GM23248 (cell line): ENCODE measurements at regions not wholly inside any gene's neighbourhood (a gene's known extent, or its start where the extent isn't known, plus 50 kb on each side); places are given as distances from the start of the nearest gene placed in this dataset.
A peak's percentile ranks its signal among the peaks of the same experiment; 100 is the strongest.

Source experiments
- DNase-seq: peaks from one replicate; pipeline ENCODE4 v3.0.0-alpha.2; 2015
- H2AFZ ChIP-seq: fragments of 200-600 bp; sonication (generic); 2 replicates; pipeline ENCODE4 v1.6.1; 2016; ENCODE audit warnings: antibody characterized with exemption
- H3F3A ChIP-seq: fragments of 200-600 bp; sonication (generic); 2 replicates; pipeline ENCODE4 v1.6.1; 2016; ENCODE audit warnings: mild to moderate bottlenecking, antibody characterized with exemption, mixed run types; ENCODE audit not compliant: insufficient read depth
- H3K27ac ChIP-seq: fragments of 200-600 bp; sonication (generic); 2 replicates; pipeline ENCODE4 v1.5.1; 2016; ENCODE audit warnings: mild to moderate bottlenecking
- H3K27me3 ChIP-seq: fragments of 200-600 bp; sonication (generic); replicated peaks from 2 replicates; pipeline ENCODE4 v1.6.1; 2016; ENCODE audit warnings: mild to moderate bottlenecking; ENCODE audit not compliant: insufficient read depth
- H3K36me3 ChIP-seq: fragments of 200-600 bp; sonication (generic); 2 replicates; pipeline ENCODE4 v1.6.1; 2016; ENCODE audit warnings: low read depth, mild to moderate bottlenecking
- H3K4me1 ChIP-seq: fragments of 200-600 bp; sonication (generic); 2 replicates; pipeline ENCODE4 v1.6.1; 2016; ENCODE audit warnings: mild to moderate bottlenecking; ENCODE audit not compliant: insufficient read depth
- H3K4me2 ChIP-seq: fragments of 200-600 bp; sonication (generic); one replicate; pipeline ENCODE4 v1.6.1; 2016; ENCODE audit warnings: mild to moderate bottlenecking; ENCODE audit not compliant: unreplicated experiment
- H3K4me3 ChIP-seq: fragments of 200-600 bp; sonication (generic); 2 replicates; pipeline ENCODE4 v1.5.1; 2016; ENCODE audit warnings: mild to moderate bottlenecking
- H3K79me2 ChIP-seq: fragments of 200-600 bp; sonication (generic); 2 replicates; pipeline ENCODE4 v1.6.1; 2016; ENCODE audit warnings: mild to moderate bottlenecking; ENCODE audit not compliant: insufficient read depth
- H3K9ac ChIP-seq: fragments of 200-600 bp; sonication (generic); 2 replicates; pipeline ENCODE4 v1.6.1; 2016; ENCODE audit warnings: mild to moderate bottlenecking
- H3K9me2 ChIP-seq: fragments of 200-600 bp; sonication (generic); 2 replicates; pipeline ENCODE4 v1.6.1; 2016; ENCODE audit warnings: mixed run types, mild to moderate bottlenecking, moderate library complexity; ENCODE audit not compliant: insufficient read depth
- H3K9me3 ChIP-seq: fragments of 200-600 bp; sonication (generic); one replicate; pipeline ENCODE4 v1.6.1; 2017; ENCODE audit warnings: low read depth
- H4K20me1 ChIP-seq: fragments of 200-600 bp; sonication (generic); 2 replicates; pipeline ENCODE4 v1.6.0; 2016; ENCODE audit not compliant: insufficient read depth
- EZH2 ChIP-seq: fragments of 200-600 bp; sonication (generic); IDR thresholded peaks from 2 replicates; pipeline ENCODE4 v1.6.1; 2018; ENCODE audit warnings: antibody characterized with exemption, mild to moderate bottlenecking; ENCODE audit not compliant: insufficient read depth, poor library complexity, severe bottlenecking
- EZH2phosphoT487 ChIP-seq: fragments of 200-600 bp; sonication (generic); IDR thresholded peaks from 2 replicates; pipeline ENCODE4 v1.6.1; 2018; ENCODE audit warnings: antibody characterized with exemption, moderate library complexity, mild to moderate bottlenecking, low read depth; ENCODE audit not compliant: insufficient read depth
- WGBS, 2 experiments: methylation state at CpG; one replicate each; pipeline ENCODE4 v1.1.6; 2015 to 2017; ENCODE audit warnings: low lambda C conversion rate in 2 of 2, low coverage in 1 of 2; ENCODE audit errors: missing lambda C conversion rate in 2 of 2; 5-methylcytosine and 5-hydroxymethylcytosine counted together
- in situ Hi-C: fragments of 300-500 bp; cut with MboI; formaldehyde crosslinking; loops from 2 replicates; pipeline ENCODE4 v1.15.0; 2020

DNA sequence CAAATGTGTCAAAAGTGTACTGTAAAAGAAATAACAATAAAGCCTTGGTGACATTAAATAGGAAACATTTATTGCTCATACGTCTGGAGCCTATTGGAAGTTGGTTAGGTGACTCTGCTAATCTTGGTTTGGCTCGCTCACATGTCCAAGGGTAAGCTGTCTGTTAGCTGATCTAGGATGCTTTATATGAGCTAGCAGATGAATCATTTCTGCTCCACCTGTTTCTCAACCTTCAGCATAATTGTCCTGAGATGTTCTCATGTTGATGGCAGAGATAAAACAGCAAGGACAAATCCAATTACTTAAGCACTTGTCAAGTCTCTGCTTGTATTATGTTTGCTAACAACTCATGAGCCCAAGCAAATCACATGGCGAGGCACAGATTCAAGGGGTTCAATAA, 56.0 kb upstream of the CD53 start:
- no peak overlapping the region for H3K27ac ChIP-seq
- 19 to 22% methylated on average over 3 of the region's 3 CpGs for WGBS, 2 experiments
- H3K4me2 ChIP-seq = no peak overlapping the region

GRCh38 chr1:110811529-110811928, 61.4 kb upstream of the CD53 start:
- WGBS, 2 experiments = 0% methylated on average over 1 of the region's 1 CpG
- no peak for DNase-seq

More for the DNA sequence above, 56.0 kb upstream of the CD53 start:
- Histone ChIP-seq H3K4me1 (no peaks in the 10 kb centered on the region), H3K27me3 (no peaks in the 10 kb centered on the region), H3K9me3 (no peaks in the 10 kb centered on the region), H3F3A (no peaks in the 10 kb centered on the region), H3K79me2 (no peaks in the 10 kb centered on the region), H3K36me3 (no peaks in the 10 kb centered on the region), H3K4me3 (no peak overlapping the region), H3K9ac (no peak overlapping the region), H3K9me2 (no peaks in the 10 kb centered on the region), H4K20me1 (no peaks in the 10 kb centered on the region), H2AFZ (no peak overlapping the region)
- in situ Hi-C loops = no loop called here
- no peak for DNase-seq
- TF ChIP-seq EZH2 (no peak), EZH2phosphoT487 (no peak)

GRCh38 chr1:110800079-110800478, 72.9 kb upstream of the CD53 start:
- H3K36me3 ChIP-seq = no peaks in the 10 kb centered on the region
- H3K4me2 ChIP-seq = no peak overlapping the region
- no peaks in the 10 kb centered on the region for H3F3A ChIP-seq
- no peaks in the 10 kb centered on the region for H3K9me2 ChIP-seq
- in situ Hi-C loops = no loop called here
- no peaks in the 10 kb centered on the region for H4K20me1 ChIP-seq
- H3K9me3 ChIP-seq = no peaks in the 10 kb centered on the region
- H3K27me3 ChIP-seq = no peaks in the 10 kb centered on the region
- no peak for TF ChIP-seq EZH2
- WGBS, 2 experiments = 1 to 3% methylated on average over 2 of the region's 2 CpGs
- no peaks in the 10 kb centered on the region for H3K4me1 ChIP-seq
- no peak overlapping the region for H3K4me3 ChIP-seq
- no peak overlapping the region for H3K9ac ChIP-seq
- no peak overlapping the region for H2AFZ ChIP-seq
- H3K27ac ChIP-seq = no peak overlapping the region
- no peaks in the 10 kb centered on the region for H3K79me2 ChIP-seq
- peak; percentile 8 for DNase-seq

More at GRCh38 chr1:110811529-110811928, 61.4 kb upstream of the CD53 start:
- Histone ChIP-seq H3K27me3 (no peaks in the 10 kb centered on the region), H4K20me1 (no peaks in the 10 kb centered on the region), H3K4me1 (no peaks in the 10 kb centered on the region), H3K9ac (no peak overlapping the region), H3K79me2 (no peaks in the 10 kb centered on the region), H2AFZ (no peak overlapping the region), H3K36me3 (no peaks in the 10 kb centered on the region), H3K9me3 (no peaks in the 10 kb centered on the region), H3F3A (no peaks in the 10 kb centered on the region), H3K4me2 (no peak overlapping the region), H3K4me3 (no peak overlapping the region), H3K27ac (no peak overlapping the region), H3K9me2 (no peaks in the 10 kb centered on the region)
- in situ Hi-C loops = no loop called here
- no peak for TF ChIP-seq EZH2
- TF ChIP-seq EZH2phosphoT487 = no peak

DNA sequence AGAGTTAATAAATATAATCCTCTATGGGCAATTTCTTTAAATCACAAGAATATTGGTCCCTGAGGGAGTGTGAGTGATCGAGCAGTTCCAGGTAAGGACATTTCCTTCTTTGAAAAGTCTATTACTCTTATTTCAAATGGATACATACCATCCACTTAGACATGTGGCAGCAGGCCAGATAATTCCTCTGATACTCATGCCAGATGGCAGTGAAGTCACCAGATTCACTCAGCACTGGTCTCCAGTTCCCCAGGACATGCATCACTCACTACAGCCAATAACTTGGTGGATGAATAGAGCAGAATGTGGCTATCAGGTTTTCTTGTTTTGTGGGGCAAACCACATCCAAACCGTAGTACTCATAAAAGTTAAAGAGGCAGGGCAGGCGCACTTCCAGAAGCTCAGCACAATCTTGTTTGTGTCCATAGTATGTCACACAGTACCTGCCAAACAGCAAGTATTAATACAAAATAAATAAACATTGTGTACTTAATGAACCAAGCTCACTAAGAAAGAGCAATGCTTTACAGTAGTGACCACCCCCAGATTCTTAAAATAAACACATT, 74.2 kb upstream of the CD53 start:
- Histone ChIP-seq H3K27ac (no peak overlapping the region), H3K9me2 (no peaks in the 10 kb centered on the region), H3K4me2 (no peak overlapping the region), H4K20me1 (no peaks in the 10 kb centered on the region), H3K9ac (no peak overlapping the region), H3K9me3 (no peaks in the 10 kb centered on the region), H3K79me2 (no peaks in the 10 kb centered on the region), H2AFZ (no peak overlapping the region), H3K4me1 (no peaks in the 10 kb centered on the region), H3K36me3 (no peaks in the 10 kb centered on the region), H3K27me3 (no peaks in the 10 kb centered on the region), H3F3A (no peaks in the 10 kb centered on the region), H3K4me3 (no peak overlapping the region)
- DNase-seq = no peak
- TF ChIP-seq EZH2 (no peak), EZH2phosphoT487 (no peak)
- 12 to 32% methylated on average over 3 of the region's 3 CpGs for WGBS, 2 experiments
- in situ Hi-C loops = no loop called here

DNA sequence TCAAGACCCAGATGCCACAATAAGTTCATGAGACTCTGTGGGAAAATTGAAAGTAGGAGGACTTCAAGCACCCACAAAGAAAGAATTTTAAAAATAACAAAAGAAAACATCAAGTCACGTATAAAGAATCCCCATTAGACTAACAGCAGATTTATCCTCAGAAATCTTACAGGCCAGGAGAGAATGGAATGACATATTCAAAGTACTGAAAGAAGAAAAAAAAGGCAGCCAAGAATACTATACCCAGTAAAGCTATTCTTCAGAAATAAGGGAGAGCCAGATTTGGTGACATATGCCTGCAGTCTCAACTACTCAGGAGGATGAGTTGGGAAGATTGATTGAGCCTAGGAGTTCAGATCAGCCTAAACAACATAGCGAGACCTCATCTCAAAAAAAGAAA, 84.3 kb upstream of the CD53 start:
- Histone ChIP-seq H3K36me3 (no peaks in the 10 kb centered on the region), H3K9ac (no peak overlapping the region), H3K9me2 (no peaks in the 10 kb centered on the region), H3K4me1 (no peaks in the 10 kb centered on the region), H4K20me1 (no peaks in the 10 kb centered on the region), H3K4me3 (no peak overlapping the region), H3K27ac (no peak overlapping the region), H2AFZ (no peak overlapping the region), H3K79me2 (no peaks in the 10 kb centered on the region), H3K9me3 (no peaks in the 10 kb centered on the region), H3K4me2 (no peak overlapping the region), H3F3A (no peaks in the 10 kb centered on the region), H3K27me3 (no peaks in the 10 kb centered on the region)
- in situ Hi-C loops = loop anchor here (10.0 kb wide), 1 partner anchor 154 kb away; no protein-coding TSS in a partner anchor
- whole genome bisulfite sequencing, 2 experiments = 18 to 27% methylated on average over 2 of the region's 2 CpGs
- TF ChIP-seq EZH2phosphoT487 (no peak), EZH2 (no peak)
- no peak for DNase-seq
